ENCODE measurements at regions not wholly inside any gene's neighbourhood (a gene's known extent, or its start where the extent isn't known, plus 50 kb on each side); places are given as distances from the start of the nearest gene placed in this dataset.

DNA sequence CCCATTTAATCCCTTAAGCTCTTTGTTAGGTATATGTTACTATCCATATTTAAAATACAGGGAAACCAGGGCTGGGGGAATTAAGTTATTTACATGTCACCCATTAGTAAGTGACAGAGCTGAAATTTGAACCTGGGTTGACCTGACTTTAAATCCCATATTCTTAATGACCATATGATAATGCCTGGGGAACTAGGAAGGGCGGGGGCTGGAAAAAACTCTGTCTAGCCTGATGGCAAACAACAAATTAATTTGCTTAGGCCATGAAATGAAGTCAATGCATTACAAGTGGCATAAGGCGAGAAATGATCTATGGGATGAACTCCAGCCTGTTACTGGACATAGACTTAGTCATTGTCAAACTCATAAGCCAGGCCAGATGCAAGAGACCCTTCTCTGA lies 325.7 kb upstream of the WWC1 start:
- Mint-ChIP-seq H3K27me3 (no peaks in the 10 kb centered on the region), H3K36me3 (ENCODE audit: low read depth) (no peaks in the 10 kb centered on the region), H3K27ac (no peak overlapping the region), H3K9me3 (no peaks in the 10 kb centered on the region), H3K4me1 (ENCODE audit: low read depth) (no peaks in the 10 kb centered on the region), H3K4me3 (no peak overlapping the region)
- TF ChIP-seq, protein P1, sequence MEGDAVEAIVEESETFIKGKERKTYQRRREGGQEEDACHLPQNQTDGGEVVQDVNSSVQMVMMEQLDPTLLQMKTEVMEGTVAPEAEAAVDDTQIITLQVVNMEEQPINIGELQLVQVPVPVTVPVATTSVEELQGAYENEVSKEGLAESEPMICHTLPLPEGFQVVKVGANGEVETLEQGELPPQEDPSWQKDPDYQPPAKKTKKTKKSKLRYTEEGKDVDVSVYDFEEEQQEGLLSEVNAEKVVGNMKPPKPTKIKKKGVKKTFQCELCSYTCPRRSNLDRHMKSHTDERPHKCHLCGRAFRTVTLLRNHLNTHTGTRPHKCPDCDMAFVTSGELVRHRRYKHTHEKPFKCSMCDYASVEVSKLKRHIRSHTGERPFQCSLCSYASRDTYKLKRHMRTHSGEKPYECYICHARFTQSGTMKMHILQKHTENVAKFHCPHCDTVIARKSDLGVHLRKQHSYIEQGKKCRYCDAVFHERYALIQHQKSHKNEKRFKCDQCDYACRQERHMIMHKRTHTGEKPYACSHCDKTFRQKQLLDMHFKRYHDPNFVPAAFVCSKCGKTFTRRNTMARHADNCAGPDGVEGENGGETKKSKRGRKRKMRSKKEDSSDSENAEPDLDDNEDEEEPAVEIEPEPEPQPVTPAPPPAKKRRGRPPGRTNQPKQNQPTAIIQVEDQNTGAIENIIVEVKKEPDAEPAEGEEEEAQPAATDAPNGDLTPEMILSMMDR (IDR thresholded peaks at IDR 0.05): no peak
- ChIA-PET POLR2A (no interaction called here), CTCF (no interaction called here)
- ATAC-seq (no peak), DNase-seq (no peak)
- intact Hi-C loops (cut with micrococcal nuclease): no loop called here

DNA sequence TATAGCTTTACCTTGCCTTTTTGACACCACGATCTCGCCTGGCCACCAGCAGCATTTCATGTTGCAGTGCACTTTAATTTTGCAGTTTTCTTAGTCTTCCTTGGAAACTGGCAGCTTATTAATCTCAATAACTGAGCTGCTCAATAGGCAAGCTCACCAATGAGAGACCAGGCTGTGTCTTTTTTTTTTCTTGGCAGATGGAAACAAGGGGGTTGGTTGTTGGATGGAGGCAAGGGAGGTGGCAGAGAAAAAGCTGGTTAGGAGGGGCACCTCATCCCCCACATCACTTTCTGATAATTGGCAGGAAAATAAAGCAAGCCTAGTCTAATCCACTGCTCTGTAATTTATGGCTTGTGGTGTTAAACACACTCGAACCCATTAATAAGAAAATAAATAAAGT lies 324.5 kb upstream of the WWC1 start:
- H3K9me3 Mint-ChIP-seq: no peaks in the 10 kb centered on the region
- TF ChIP-seq, protein P1 (IDR thresholded peaks at IDR 0.05): no peak
- H3K27ac Mint-ChIP-seq: no peak overlapping the region
- CTCF ChIA-PET: no interaction called here
- no peaks in the 10 kb centered on the region for H3K27me3 Mint-ChIP-seq
- DNase-seq: no peak
- ATAC-seq: no peak
- H3K36me3 Mint-ChIP-seq (ENCODE audit: low read depth): no peaks in the 10 kb centered on the region
- no peaks in the 10 kb centered on the region for H3K4me1 Mint-ChIP-seq (ENCODE audit: low read depth)
- intact Hi-C loops (cut with micrococcal nuclease): no loop called here
- POLR2A ChIA-PET: no interaction called here
- H3K4me3 Mint-ChIP-seq: no peak overlapping the region

- Mint-ChIP-seq H3K4me1 (ENCODE audit: low read depth) (no peaks in the 10 kb centered on the region), H3K36me3 (ENCODE audit: low read depth) (no peaks in the 10 kb centered on the region), H3K9me3 (no peaks in the 10 kb centered on the region), H3K4me3 (no peak overlapping the region), H3K27ac (no peak overlapping the region), H3K27me3 (no peaks in the 10 kb centered on the region)
- ATAC-seq (no peak), DNase-seq (no peak)
- TF ChIP-seq, protein P1 (IDR thresholded peaks at IDR 0.05): no peak
- ChIA-PET POLR2A (no interaction called here), CTCF (no interaction called here)
- intact Hi-C loops (cut with micrococcal nuclease): no loop called here
Measured at GRCh38 chr5:167967494-167968177, 323.8 kb upstream of the WWC1 start.

- Mint-ChIP-seq H3K9me3 (no peaks in the 10 kb centered on the region), H3K36me3 (ENCODE audit: low read depth) (no peaks in the 10 kb centered on the region), H3K4me1 (ENCODE audit: low read depth) (no peaks in the 10 kb centered on the region), H3K4me3 (no peak overlapping the region), H3K27me3 (no peaks in the 10 kb centered on the region), H3K27ac (no peak overlapping the region)
- POLR2A ChIA-PET: no interaction called here
- CTCF ChIA-PET: no interaction called here
- TF ChIP-seq, protein P1 (IDR thresholded peaks at IDR 0.05): no peak
- intact Hi-C loops (cut with micrococcal nuclease): no loop called here
- DNase-seq (no peak), ATAC-seq (no peak)
Measured at GRCh38 chr5:167968837-167969236, 322.6 kb upstream of the WWC1 start.

DNA sequence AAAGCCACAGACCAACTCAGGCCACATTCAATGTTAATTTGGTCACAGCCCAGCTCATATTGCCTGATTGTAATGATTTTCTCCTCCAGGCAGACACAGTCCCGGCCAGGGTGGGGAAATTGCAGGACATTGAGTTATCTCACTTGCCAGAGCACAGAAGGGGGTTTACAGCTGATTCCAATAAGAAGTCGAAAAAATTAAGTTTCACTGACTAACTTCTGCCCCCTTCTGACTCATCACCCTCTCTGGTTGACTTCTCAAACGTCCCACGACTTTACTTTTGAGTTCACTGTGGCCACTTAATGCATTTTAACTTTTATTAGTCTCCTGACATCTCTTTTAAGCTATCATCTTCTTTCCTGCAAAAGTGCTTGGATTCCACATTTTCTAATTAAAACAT lies 321.4 kb upstream of the WWC1 start:
- ATAC-seq (no peak), DNase-seq (no peak)
- Mint-ChIP-seq H3K4me1 (ENCODE audit: low read depth) (no peaks in the 10 kb centered on the region), H3K9me3 (no peaks in the 10 kb centered on the region), H3K36me3 (ENCODE audit: low read depth) (no peaks in the 10 kb centered on the region), H3K27ac (no peak overlapping the region), H3K4me3 (no peak overlapping the region), H3K27me3 (no peaks in the 10 kb centered on the region)
- TF ChIP-seq, protein P1 (IDR thresholded peaks at IDR 0.05): no peak
- CTCF ChIA-PET: interaction anchor here (0.7 kb wide), 1 partner anchor 37 kb away, joined by 3 read pairs; no protein-coding TSS in a partner anchor
- intact Hi-C loops (cut with micrococcal nuclease): no loop called here
- POLR2A ChIA-PET: no interaction called here

All from activated CD8-positive, alpha-beta T cell treated with anti-CD3 and anti-CD28 coated beads for 36 hours (primary cell).